ENCODE measurements at regions not wholly inside any gene's neighbourhood (a gene's known extent, or its start where the extent isn't known, plus 50 kb on each side); places are given as distances from the start of the nearest gene placed in this dataset.
A peak's percentile ranks its signal among the peaks of the same experiment; 100 is the strongest.

GRCh38 chr4:181202240-181202639 is 1041.0 kb upstream of the TENM3 start:
- WGBS, 2 donors, result 60 to 61% methylated on average over 5 of the region's 5 CpGs
- Histone ChIP-seq H3K4me1 (ENCODE audit: control insufficient read depth in 5 of 5, insufficient read depth in 5 of 5, low read length in 5 of 5) (no peaks in the 10 kb centered on the region), H3K27ac (ENCODE audit: low read depth in 1 of 2, low read length in 1 of 2) (no peak overlapping the region), H3K4me3 (no peak overlapping the region), H3K9ac (ENCODE audit: insufficient read depth in 1 of 2, low read length in 2 of 2) (no peak overlapping the region), H3K36me3 (ENCODE audit: control insufficient read depth in 4 of 4, insufficient read depth in 4 of 4, low read length in 4 of 4) (no peaks in the 10 kb centered on the region), H3K27me3 (ENCODE audit: control insufficient read depth in 3 of 3, insufficient read depth in 3 of 3, low read length in 2 of 3) (no peaks in the 10 kb centered on the region), H3K9me3 (ENCODE audit: control insufficient read depth in 4 of 4, insufficient read depth in 3 of 4, low read length in 3 of 4) (peaks cover 0 to 2% (median 0%) of the 10 kb centered on the region in 4 donors)
- no peak for TF ChIP-seq CTCF (IDR thresholded peaks at IDR 0.05; ENCODE audit: control extremely low read depth, extremely low read depth)
- ATAC-seq (ENCODE audit: insufficient read depth, low FRiP score), result no peak
- DNase-seq, result no peak

DNA sequence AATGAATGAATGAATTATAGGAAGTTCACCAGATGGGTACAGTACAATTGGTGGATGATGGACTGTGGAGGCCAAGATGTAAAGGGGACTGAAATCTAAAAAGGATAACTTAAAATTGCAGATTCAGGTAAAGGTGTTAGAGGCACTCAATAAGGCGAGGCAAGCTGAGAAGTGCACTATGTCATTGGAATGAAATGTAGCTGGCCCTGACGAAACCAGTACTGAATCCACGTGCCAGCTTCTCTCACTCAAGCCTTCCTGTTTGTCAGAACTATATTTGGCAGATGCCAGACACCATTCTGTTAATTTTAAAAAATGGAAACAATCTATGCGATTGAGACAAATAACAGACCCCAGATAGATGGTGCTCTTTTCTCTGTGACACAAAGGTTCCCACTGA is 1039.1 kb upstream of the TENM3 start:
- no peak overlapping the region for H3K4me3 ChIP-seq
- ATAC-seq (ENCODE audit: insufficient read depth, low FRiP score) (no peak), DNase-seq (peak; percentile 15 to 52 (median 17))
- no peak for TF ChIP-seq CTCF (IDR thresholded peaks at IDR 0.05; ENCODE audit: control extremely low read depth, extremely low read depth)
- no peak overlapping the region for H3K9ac ChIP-seq (ENCODE audit: insufficient read depth in 1 of 2, low read length in 2 of 2)
- H3K27me3 ChIP-seq (ENCODE audit: control insufficient read depth in 3 of 3, insufficient read depth in 3 of 3, low read length in 2 of 3), result no peaks in the 10 kb centered on the region
- no peaks in the 10 kb centered on the region for H3K36me3 ChIP-seq (ENCODE audit: control insufficient read depth in 4 of 4, insufficient read depth in 4 of 4, low read length in 4 of 4)
- H3K4me1 ChIP-seq (ENCODE audit: control insufficient read depth in 5 of 5, insufficient read depth in 5 of 5, low read length in 5 of 5), result no peaks in the 10 kb centered on the region
- H3K9me3 ChIP-seq (ENCODE audit: control insufficient read depth in 4 of 4, insufficient read depth in 3 of 4, low read length in 3 of 4), result peaks cover 0 to 2% (median 0%) of the 10 kb centered on the region in 4 donors
- 55 to 69% methylated on average over 4 of the region's 4 CpGs for WGBS, 2 donors
- no peak overlapping the region for H3K27ac ChIP-seq (ENCODE audit: low read depth in 1 of 2, low read length in 1 of 2)

DNA sequence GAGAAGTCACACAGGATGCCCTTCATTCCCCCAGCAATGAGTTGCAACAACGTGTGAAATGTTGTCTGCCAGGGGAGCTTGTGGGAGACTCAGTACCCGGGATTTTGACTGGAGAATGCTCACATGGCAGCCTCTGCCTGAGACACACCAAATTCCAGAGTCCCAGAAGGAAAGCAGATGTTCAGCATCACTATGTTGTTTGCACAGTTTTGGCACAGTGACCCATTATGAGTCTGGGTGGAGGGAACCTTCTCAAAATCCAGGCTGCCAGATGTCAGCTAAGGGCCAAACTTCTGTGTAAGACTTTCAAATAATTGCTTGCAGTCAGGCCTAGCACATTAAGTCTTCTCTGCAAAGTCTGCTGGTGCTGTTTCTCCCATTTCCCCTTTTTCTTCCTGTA is 1029.7 kb upstream of the TENM3 start:
- WGBS, 2 donors, result 60% methylated on average over 2 of the region's 2 CpGs
- Histone ChIP-seq H3K4me1 (ENCODE audit: control insufficient read depth in 5 of 5, insufficient read depth in 5 of 5, low read length in 5 of 5) (peaks cover 0 to 8% (median 0%) of the 10 kb centered on the region in 5 donors), H3K27me3 (ENCODE audit: control insufficient read depth in 3 of 3, insufficient read depth in 3 of 3, low read length in 2 of 3) (no peaks in the 10 kb centered on the region), H3K27ac (ENCODE audit: low read depth in 1 of 2, low read length in 1 of 2) (no peak overlapping the region), H3K36me3 (ENCODE audit: control insufficient read depth in 4 of 4, insufficient read depth in 4 of 4, low read length in 4 of 4) (no peaks in the 10 kb centered on the region), H3K9me3 (ENCODE audit: control insufficient read depth in 4 of 4, insufficient read depth in 3 of 4, low read length in 3 of 4) (no peaks in the 10 kb centered on the region), H3K9ac (ENCODE audit: insufficient read depth in 1 of 2, low read length in 2 of 2) (no peak overlapping the region), H3K4me3 (no peak overlapping the region)
- ATAC-seq (ENCODE audit: insufficient read depth, low FRiP score) (no peak), DNase-seq (peak; percentile 66 to 90 (median 86))
- no peak for TF ChIP-seq CTCF (IDR thresholded peaks at IDR 0.05; ENCODE audit: control extremely low read depth, extremely low read depth)

- TF ChIP-seq CTCF (IDR thresholded peaks at IDR 0.05; ENCODE audit: control extremely low read depth, extremely low read depth), result no peak
- DNase-seq (no peak), ATAC-seq (ENCODE audit: insufficient read depth, low FRiP score) (no peak)
- 65 to 85% methylated on average over 2 of the region's 2 CpGs for WGBS, 2 donors
- Histone ChIP-seq H3K27ac (ENCODE audit: low read depth in 1 of 2, low read length in 1 of 2) (no peak overlapping the region), H3K4me3 (no peak overlapping the region), H3K36me3 (ENCODE audit: control insufficient read depth in 4 of 4, insufficient read depth in 4 of 4, low read length in 4 of 4) (no peaks in the 10 kb centered on the region), H3K27me3 (ENCODE audit: control insufficient read depth in 3 of 3, insufficient read depth in 3 of 3, low read length in 2 of 3) (no peaks in the 10 kb centered on the region), H3K9ac (ENCODE audit: insufficient read depth in 1 of 2, low read length in 2 of 2) (no peak overlapping the region), H3K9me3 (ENCODE audit: control insufficient read depth in 4 of 4, insufficient read depth in 3 of 4, low read length in 3 of 4) (no peaks in the 10 kb centered on the region), H3K4me1 (ENCODE audit: control insufficient read depth in 5 of 5, insufficient read depth in 5 of 5, low read length in 5 of 5) (peaks cover 0 to 8% (median 0%) of the 10 kb centered on the region in 5 donors)
Observed at GRCh38 chr4:181216501-181216900, 1026.7 kb upstream of the TENM3 start.
